GM23338 (cell line): ENCODE measurements at regions not wholly inside any gene's neighbourhood (a gene's known extent, or its start where the extent isn't known, plus 50 kb on each side); places are given as distances from the start of the nearest gene placed in this dataset.

Experiments
- ATAC-seq: fragments of 200-7000 bp; cut with Tn5 transposase; 3 replicates; pipeline ENCODE4 v1.9.1; 2020
- DNase-seq: peaks from one replicate; pipeline ENCODE4 v3.0.0-alpha.2; 2015; ENCODE audit warnings: low spot score
- H2AFZ ChIP-seq: fragments of 200-600 bp; sonication (generic); 2 replicates; pipeline ENCODE4 v1.8.0; 2016; ENCODE audit warnings: antibody characterized with exemption, mild to moderate bottlenecking, moderate library complexity
- H3F3A ChIP-seq: fragments of 200-600 bp; sonication (generic); replicated peaks from 2 replicates; pipeline ENCODE4 v1.8.0; 2017; ENCODE audit warnings: antibody characterized with exemption, mixed run types, low read depth
- H3K27ac ChIP-seq: fragments of 200-600 bp; sonication (generic); 2 replicates; pipeline ENCODE4 v1.6.1; 2016; ENCODE audit warnings: low read depth
- H3K27me3 ChIP-seq: fragments of 200-600 bp; sonication (generic); 2 replicates; pipeline ENCODE4 v1.8.0; 2016; ENCODE audit warnings: mild to moderate bottlenecking, mixed run types, moderate library complexity; ENCODE audit not compliant: insufficient read depth
- H3K36me3 ChIP-seq: fragments of 200-600 bp; sonication (generic); 2 replicates; pipeline ENCODE4 v1.8.0; 2016; ENCODE audit warnings: mild to moderate bottlenecking; ENCODE audit not compliant: insufficient read depth
- H3K4me1 ChIP-seq: fragments of 200-600 bp; sonication (generic); 2 replicates; pipeline ENCODE4 v1.8.0; 2016; ENCODE audit warnings: mild to moderate bottlenecking, moderate library complexity; ENCODE audit not compliant: insufficient read depth
- H3K4me2 ChIP-seq: fragments of 200-600 bp; sonication (generic); 2 replicates; pipeline ENCODE4 v1.7.1; 2017; ENCODE audit warnings: mixed run types
- H3K4me3 ChIP-seq: fragments of 200-600 bp; sonication (generic); 2 replicates; pipeline ENCODE4 v1.6.1; 2016; ENCODE audit warnings: mixed run types
- H3K79me2 ChIP-seq: fragments of 200-600 bp; sonication (generic); replicated peaks from 2 replicates; pipeline ENCODE4 v1.8.0; 2017; ENCODE audit warnings: mild to moderate bottlenecking; ENCODE audit not compliant: insufficient read depth
- H3K9me2 ChIP-seq: fragments of 200-600 bp; sonication (generic); 2 replicates; pipeline ENCODE4 v1.8.0; 2017; ENCODE audit not compliant: insufficient read depth
- H4K20me1 ChIP-seq: fragments of 200-600 bp; sonication (generic); replicated peaks from 2 replicates; pipeline ENCODE4 v1.8.0; 2017; ENCODE audit warnings: mild to moderate bottlenecking; ENCODE audit not compliant: insufficient read depth
- H3K27ac Mint-ChIP-seq: 2 replicates; pipeline ENCODE4 v1.8.0; 2020; ENCODE audit warnings: inconsistent platforms, mild to moderate bottlenecking, moderate library complexity, mixed read lengths
- H3K27me3 Mint-ChIP-seq: 3 replicates; pipeline ENCODE4 v1.8.0; 2022; ENCODE audit warnings: low read depth, mild to moderate bottlenecking, moderate library complexity, mixed read lengths, inconsistent platforms; ENCODE audit not compliant: insufficient read depth, poor library complexity
- H3K36me3 Mint-ChIP-seq: 3 replicates; pipeline ENCODE4 v1.8.0; 2021; ENCODE audit warnings: low read depth, mild to moderate bottlenecking, inconsistent platforms, moderate library complexity, mixed read lengths
- H3K4me1 Mint-ChIP-seq: 3 replicates; pipeline ENCODE4 v1.8.0; 2020; ENCODE audit warnings: mild to moderate bottlenecking, inconsistent platforms, mixed read lengths
- H3K4me3 Mint-ChIP-seq: 3 replicates; pipeline ENCODE4 v1.8.0; 2021; ENCODE audit warnings: moderate library complexity, mild to moderate bottlenecking, inconsistent platforms, mixed read lengths
- H3K9me3 Mint-ChIP-seq: 3 replicates; pipeline ENCODE4 v1.8.0; 2020; ENCODE audit warnings: moderate library complexity, mild to moderate bottlenecking, inconsistent platforms, mixed read lengths
- EZH2 ChIP-seq: fragments of 200-600 bp; sonication (generic); IDR thresholded peaks from one replicate; pipeline ENCODE4 v1.8.0; 2017; ENCODE audit warnings: antibody characterized with exemption, mild to moderate bottlenecking, low read depth; ENCODE audit not compliant: unreplicated experiment
- JUNB ChIP-seq: IDR thresholded peaks from one replicate; pipeline ENCODE4 v1.6.1; 2016; ENCODE audit warnings: antibody characterized with exemption; ENCODE audit not compliant: unreplicated experiment
- STAT1 ChIP-seq: IDR thresholded peaks from one replicate; pipeline ENCODE4 v1.6.1; 2016; ENCODE audit warnings: antibody characterized with exemption; ENCODE audit not compliant: unreplicated experiment
- TF ChIP-seq, protein P1 (sequence below): fragments of 250-450 bp; sonication (Bioruptor Pico); IDR thresholded peaks from 2 replicates; pipeline ENCODE4 v1.5.0; 2020; ENCODE audit warnings: mild to moderate bottlenecking, moderate library complexity
- TF ChIP-seq, protein P2 (sequence below): IDR thresholded peaks from one replicate; pipeline ENCODE4 v1.6.1; 2018; ENCODE audit warnings: antibody characterized with exemption; ENCODE audit not compliant: unreplicated experiment

DNA sequence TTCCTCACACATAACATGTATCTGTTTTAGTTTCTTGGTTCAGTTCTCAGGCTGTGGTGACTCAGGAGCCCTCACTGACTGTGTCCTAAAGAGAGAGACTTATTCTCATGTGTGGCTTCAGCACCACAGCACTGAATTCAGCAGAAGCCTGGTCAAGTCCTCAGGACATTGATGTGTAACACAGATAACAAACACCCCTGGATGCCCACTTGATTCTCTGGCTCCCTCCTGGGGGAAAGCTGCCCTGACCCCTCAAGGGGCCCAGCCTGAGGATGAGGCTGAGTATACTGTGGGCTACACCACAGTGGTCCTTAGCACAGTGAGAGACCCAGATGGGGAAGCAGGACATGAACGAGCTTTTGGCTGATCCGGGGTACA is 87.2 kb upstream of the VPREB1 start:
- no peak overlapping the region for H3K4me3 Mint-ChIP-seq

More for the DNA sequence above, 87.2 kb upstream of the VPREB1 start:
- Histone ChIP-seq H3K36me3 (no peaks in the 10 kb centered on the region), H3K79me2 (no peaks in the 10 kb centered on the region), H2AFZ (0 out of 2 replicates have a peak overlapping the region, but pooled peaks have one; percentile 6), H3F3A (no peaks in the 10 kb centered on the region), H3K9me2 (no peaks in the 10 kb centered on the region), H3K27ac (no peak overlapping the region), H3K4me1 (no peaks in the 10 kb centered on the region), H3K4me2 (no peak overlapping the region), H4K20me1 (no peaks in the 10 kb centered on the region), H3K4me3 (no peak overlapping the region), H3K27me3 (peaks cover 90% of the 10 kb centered on the region)
- ATAC-seq (no peak), DNase-seq (no peak)
- TF ChIP-seq EZH2 (no peak), JUNB (no peak), STAT1 (no peak)
- TF ChIP-seq, protein P1, sequence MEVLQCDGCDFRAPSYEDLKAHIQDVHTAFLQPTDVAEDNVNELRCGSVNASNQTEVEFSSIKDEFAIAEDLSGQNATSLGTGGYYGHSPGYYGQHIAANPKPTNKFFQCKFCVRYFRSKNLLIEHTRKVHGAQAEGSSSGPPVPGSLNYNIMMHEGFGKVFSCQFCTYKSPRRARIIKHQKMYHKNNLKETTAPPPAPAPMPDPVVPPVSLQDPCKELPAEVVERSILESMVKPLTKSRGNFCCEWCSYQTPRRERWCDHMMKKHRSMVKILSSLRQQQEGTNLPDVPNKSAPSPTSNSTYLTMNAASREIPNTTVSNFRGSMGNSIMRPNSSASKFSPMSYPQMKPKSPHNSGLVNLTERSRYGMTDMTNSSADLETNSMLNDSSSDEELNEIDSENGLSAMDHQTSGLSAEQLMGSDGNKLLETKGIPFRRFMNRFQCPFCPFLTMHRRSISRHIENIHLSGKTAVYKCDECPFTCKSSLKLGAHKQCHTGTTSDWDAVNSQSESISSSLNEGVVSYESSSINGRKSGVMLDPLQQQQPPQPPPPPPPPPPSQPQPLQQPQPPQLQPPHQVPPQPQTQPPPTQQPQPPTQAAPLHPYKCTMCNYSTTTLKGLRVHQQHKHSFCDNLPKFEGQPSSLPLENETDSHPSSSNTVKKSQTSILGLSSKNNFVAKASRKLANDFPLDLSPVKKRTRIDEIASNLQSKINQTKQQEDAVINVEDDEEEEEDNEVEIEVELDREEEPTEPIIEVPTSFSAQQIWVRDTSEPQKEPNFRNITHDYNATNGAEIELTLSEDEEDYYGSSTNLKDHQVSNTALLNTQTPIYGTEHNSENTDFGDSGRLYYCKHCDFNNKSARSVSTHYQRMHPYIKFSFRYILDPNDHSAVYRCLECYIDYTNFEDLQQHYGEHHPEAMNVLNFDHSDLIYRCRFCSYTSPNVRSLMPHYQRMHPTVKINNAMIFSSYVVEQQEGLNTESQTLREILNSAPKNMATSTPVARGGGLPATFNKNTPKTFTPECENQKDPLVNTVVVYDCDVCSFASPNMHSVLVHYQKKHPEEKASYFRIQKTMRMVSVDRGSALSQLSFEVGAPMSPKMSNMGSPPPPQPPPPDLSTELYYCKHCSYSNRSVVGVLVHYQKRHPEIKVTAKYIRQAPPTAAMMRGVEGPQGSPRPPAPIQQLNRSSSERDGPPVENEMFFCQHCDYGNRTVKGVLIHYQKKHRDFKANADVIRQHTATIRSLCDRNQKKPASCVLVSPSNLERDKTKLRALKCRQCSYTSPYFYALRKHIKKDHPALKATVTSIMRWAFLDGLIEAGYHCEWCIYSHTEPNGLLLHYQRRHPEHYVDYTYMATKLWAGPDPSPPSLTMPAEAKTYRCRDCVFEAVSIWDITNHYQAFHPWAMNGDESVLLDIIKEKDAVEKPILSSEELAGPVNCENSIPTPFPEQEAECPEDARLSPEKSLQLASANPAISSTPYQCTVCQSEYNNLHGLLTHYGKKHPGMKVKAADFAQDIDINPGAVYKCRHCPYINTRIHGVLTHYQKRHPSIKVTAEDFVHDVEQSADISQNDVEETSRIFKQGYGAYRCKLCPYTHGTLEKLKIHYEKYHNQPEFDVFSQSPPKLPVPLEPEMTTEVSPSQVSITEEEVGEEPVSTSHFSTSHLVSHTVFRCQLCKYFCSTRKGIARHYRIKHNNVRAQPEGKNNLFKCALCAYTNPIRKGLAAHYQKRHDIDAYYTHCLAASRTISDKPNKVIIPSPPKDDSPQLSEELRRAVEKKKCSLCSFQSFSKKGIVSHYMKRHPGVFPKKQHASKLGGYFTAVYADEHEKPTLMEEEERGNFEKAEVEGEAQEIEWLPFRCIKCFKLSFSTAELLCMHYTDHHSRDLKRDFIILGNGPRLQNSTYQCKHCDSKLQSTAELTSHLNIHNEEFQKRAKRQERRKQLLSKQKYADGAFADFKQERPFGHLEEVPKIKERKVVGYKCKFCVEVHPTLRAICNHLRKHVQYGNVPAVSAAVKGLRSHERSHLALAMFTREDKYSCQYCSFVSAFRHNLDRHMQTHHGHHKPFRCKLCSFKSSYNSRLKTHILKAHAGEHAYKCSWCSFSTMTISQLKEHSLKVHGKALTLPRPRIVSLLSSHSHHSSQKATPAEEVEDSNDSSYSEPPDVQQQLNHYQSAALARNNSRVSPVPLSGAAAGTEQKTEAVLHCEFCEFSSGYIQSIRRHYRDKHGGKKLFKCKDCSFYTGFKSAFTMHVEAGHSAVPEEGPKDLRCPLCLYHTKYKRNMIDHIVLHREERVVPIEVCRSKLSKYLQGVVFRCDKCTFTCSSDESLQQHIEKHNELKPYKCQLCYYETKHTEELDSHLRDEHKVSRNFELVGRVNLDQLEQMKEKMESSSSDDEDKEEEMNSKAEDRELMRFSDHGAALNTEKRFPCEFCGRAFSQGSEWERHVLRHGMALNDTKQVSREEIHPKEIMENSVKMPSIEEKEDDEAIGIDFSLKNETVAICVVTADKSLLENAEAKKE (CRISPR knock-in tag) = no peak
- TF ChIP-seq, protein P2, sequence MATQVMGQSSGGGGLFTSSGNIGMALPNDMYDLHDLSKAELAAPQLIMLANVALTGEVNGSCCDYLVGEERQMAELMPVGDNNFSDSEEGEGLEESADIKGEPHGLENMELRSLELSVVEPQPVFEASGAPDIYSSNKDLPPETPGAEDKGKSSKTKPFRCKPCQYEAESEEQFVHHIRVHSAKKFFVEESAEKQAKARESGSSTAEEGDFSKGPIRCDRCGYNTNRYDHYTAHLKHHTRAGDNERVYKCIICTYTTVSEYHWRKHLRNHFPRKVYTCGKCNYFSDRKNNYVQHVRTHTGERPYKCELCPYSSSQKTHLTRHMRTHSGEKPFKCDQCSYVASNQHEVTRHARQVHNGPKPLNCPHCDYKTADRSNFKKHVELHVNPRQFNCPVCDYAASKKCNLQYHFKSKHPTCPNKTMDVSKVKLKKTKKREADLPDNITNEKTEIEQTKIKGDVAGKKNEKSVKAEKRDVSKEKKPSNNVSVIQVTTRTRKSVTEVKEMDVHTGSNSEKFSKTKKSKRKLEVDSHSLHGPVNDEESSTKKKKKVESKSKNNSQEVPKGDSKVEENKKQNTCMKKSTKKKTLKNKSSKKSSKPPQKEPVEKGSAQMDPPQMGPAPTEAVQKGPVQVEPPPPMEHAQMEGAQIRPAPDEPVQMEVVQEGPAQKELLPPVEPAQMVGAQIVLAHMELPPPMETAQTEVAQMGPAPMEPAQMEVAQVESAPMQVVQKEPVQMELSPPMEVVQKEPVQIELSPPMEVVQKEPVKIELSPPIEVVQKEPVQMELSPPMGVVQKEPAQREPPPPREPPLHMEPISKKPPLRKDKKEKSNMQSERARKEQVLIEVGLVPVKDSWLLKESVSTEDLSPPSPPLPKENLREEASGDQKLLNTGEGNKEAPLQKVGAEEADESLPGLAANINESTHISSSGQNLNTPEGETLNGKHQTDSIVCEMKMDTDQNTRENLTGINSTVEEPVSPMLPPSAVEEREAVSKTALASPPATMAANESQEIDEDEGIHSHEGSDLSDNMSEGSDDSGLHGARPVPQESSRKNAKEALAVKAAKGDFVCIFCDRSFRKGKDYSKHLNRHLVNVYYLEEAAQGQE = no peak
- peaks cover 12% of the 10 kb centered on the region; the same call in 2 of the 3 replicates for H3K9me3 Mint-ChIP-seq
- peaks cover 83% of the 10 kb centered on the region for H3K27me3 Mint-ChIP-seq
- no peaks in the 10 kb centered on the region; the same call in 2 of the 3 replicates for H3K4me1 Mint-ChIP-seq
- H3K27ac Mint-ChIP-seq = no peak overlapping the region; the same call in 1 of the 2 replicates
- no peaks in the 10 kb centered on the region for H3K36me3 Mint-ChIP-seq
